Cardiac muscle cell (in vitro differentiated cells and primary cell): ENCODE measurements at regions not wholly inside any gene's neighbourhood (a gene's known extent, or its start where the extent isn't known, plus 50 kb on each side); places are given as distances from the start of the nearest gene placed in this dataset.
A peak's percentile ranks its signal among the peaks of the same experiment; 100 is the strongest.

Experiments used
- DNase-seq, 2 donors: peaks; one replicate each; pipeline versions ENCODE4 v3.0.0 to v3.0.0-alpha.2; 2010 to 2017; ENCODE audit warnings: low read depth in 1 of 2, low spot score in 1 of 2
- H3K27ac ChIP-seq: fragments of 200-600 bp; sonication (generic); 2 replicates; pipeline ENCODE4 v1.5.1; 2016
- H3K27me3 ChIP-seq: fragments of 200-600 bp; sonication (generic); 2 replicates; pipeline ENCODE4 v1.6.0; 2016; ENCODE audit warnings: control low read depth
- H3K36me3 ChIP-seq: fragments of 200-600 bp; sonication (generic); 2 replicates; pipeline ENCODE4 v1.5.1; 2016; ENCODE audit warnings: control low read depth
- H3K4me1 ChIP-seq: fragments of 200-600 bp; sonication (generic); 2 replicates; pipeline ENCODE4 v1.8.1; 2017; ENCODE audit warnings: low read depth, mild to moderate bottlenecking, mixed run types
- H3K4me3 ChIP-seq: fragments of 200-600 bp; sonication (generic); 2 replicates; pipeline ENCODE4 v1.5.1; 2016; ENCODE audit warnings: mild to moderate bottlenecking
- H3K9me3 ChIP-seq: fragments of 200-600 bp; sonication (generic); 2 replicates; pipeline ENCODE4 v1.5.1; 2017; ENCODE audit warnings: low read depth, mild to moderate bottlenecking, control low read depth
- CTCF ChIP-seq: IDR thresholded peaks from 2 replicates; pipeline ENCODE4 v1.5.1; 2012; ENCODE audit warnings: low read depth, mild to moderate bottlenecking, low read length

GRCh38 chr2:199606193-199606780, 148.5 kb upstream of the SATB2 start:
- peak in 1 of 2 donors; percentile 1 for DNase-seq
- H3K9me3 ChIP-seq = peaks cover 4% of the 10 kb centered on the region
- no peaks in the 10 kb centered on the region for H3K4me1 ChIP-seq
- no peaks in the 10 kb centered on the region for H3K36me3 ChIP-seq
- H3K27me3 ChIP-seq = peaks cover 17% of the 10 kb centered on the region
- no peak overlapping the region for H3K27ac ChIP-seq
- no peak overlapping the region for H3K4me3 ChIP-seq
- peak; percentile 21 for TF ChIP-seq CTCF

- DNase-seq = peak in 1 of 2 donors; percentile 29
- H3K4me1 ChIP-seq = no peaks in the 10 kb centered on the region
- H3K4me3 ChIP-seq = no peak overlapping the region
- H3K27ac ChIP-seq = no peak overlapping the region
- peaks cover 17% of the 10 kb centered on the region for H3K27me3 ChIP-seq
- peaks cover 4% of the 10 kb centered on the region for H3K9me3 ChIP-seq
- H3K36me3 ChIP-seq = no peaks in the 10 kb centered on the region
- no peak for TF ChIP-seq CTCF
Observed at GRCh38 chr2:199603721-199604291, 146.1 kb upstream of the SATB2 start.

GRCh38 chr2:199602896-199603717, 145.4 kb upstream of the SATB2 start:
- DNase-seq = no peak
- peaks cover 17% of the 10 kb centered on the region for H3K27me3 ChIP-seq
- no peaks in the 10 kb centered on the region for H3K4me1 ChIP-seq
- H3K36me3 ChIP-seq = no peaks in the 10 kb centered on the region
- no peak for TF ChIP-seq CTCF
- no peak overlapping the region for H3K4me3 ChIP-seq
- peaks cover 4% of the 10 kb centered on the region for H3K9me3 ChIP-seq
- H3K27ac ChIP-seq = no peak overlapping the region

GRCh38 chr2:199602271-199602895, 144.6 kb upstream of the SATB2 start:
- H3K9me3 ChIP-seq = peaks cover 4% of the 10 kb centered on the region
- no peak overlapping the region for H3K4me3 ChIP-seq
- no peaks in the 10 kb centered on the region for H3K36me3 ChIP-seq
- no peaks in the 10 kb centered on the region for H3K4me1 ChIP-seq
- no peak overlapping the region for H3K27ac ChIP-seq
- no peak for TF ChIP-seq CTCF
- H3K27me3 ChIP-seq = peaks cover 17% of the 10 kb centered on the region
- DNase-seq = peak in 1 of 2 donors; percentile 6

- Histone ChIP-seq H3K4me1 (no peaks in the 10 kb centered on the region), H3K27ac (no peak overlapping the region), H3K36me3 (no peaks in the 10 kb centered on the region), H3K9me3 (no peaks in the 10 kb centered on the region), H3K27me3 (no peaks in the 10 kb centered on the region), H3K4me3 (no peak overlapping the region)
- TF ChIP-seq CTCF = peak; percentile 48
- DNase-seq = peak in 1 of 2 donors; percentile 27
Observed at GRCh38 chr2:199596549-199596948, 138.8 kb upstream of the SATB2 start.
